GM23338 (cell line): ENCODE measurements at regions not wholly inside any gene's neighbourhood (a gene's known extent, or its start where the extent isn't known, plus 50 kb on each side); places are given as distances from the start of the nearest gene placed in this dataset.

Source experiments
- CTCF ChIP-seq, 2 experiments: fragments of 200-600 bp in 1 of 2; sonication (generic) in 1 of 2; conservative IDR thresholded peaks; 2 replicates each; pipeline versions ENCODE4 v1.5.1 to v1.6.1; 2016 to 2017; ENCODE audit warnings: antibody characterized with exemption in 2 of 2, low read depth in 2 of 2, mild to moderate bottlenecking in 2 of 2, moderate library complexity in 1 of 2
- EZH2 ChIP-seq: fragments of 200-600 bp; sonication (generic); IDR thresholded peaks from one replicate; pipeline ENCODE4 v1.8.0; 2017; ENCODE audit warnings: antibody characterized with exemption, mild to moderate bottlenecking, low read depth; ENCODE audit not compliant: unreplicated experiment

GRCh38 chr5:166046956-166047355 is 2244.5 kb upstream of the WWC1 start:
- TF ChIP-seq EZH2 = no peak
- TF ChIP-seq CTCF (conservative IDR thresholded peaks at IDR 0.05; ENCODE audit: low read depth in 2 of 2) = no peak
